ENCODE measurements at regions not wholly inside any gene's neighbourhood (a gene's known extent, or its start where the extent isn't known, plus 50 kb on each side); places are given as distances from the start of the nearest gene placed in this dataset.

DNA sequence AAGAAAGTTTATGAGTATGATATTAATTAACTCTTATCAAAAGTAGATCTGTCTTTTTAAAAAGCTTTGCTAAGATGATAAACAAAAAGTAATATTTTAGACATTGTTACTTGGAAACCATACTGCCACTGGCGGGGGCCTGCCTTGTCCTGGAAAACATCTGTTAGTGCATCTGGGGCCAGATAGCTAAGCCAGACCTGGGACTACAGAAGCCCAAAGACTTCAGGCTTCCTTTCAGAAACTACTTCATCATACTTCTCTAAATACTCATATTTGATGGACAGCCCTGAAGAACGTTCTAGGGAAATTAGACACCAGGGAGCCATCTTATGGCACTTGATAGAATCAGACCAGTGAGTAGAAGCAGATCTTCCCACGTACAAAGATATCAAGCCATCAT, 795.4 kb upstream of the SEMA6D start:
- BruUV-seq (replicated peaks): no TSS peak
- no peak for ATAC-seq
- intact Hi-C loops (cut with micrococcal nuclease; ENCODE audit: unreplicated experiment): no loop called here
- no peak overlapping the region for H3K9ac ChIP-seq (ENCODE audit: control insufficient read depth, insufficient read depth, low read length)
- H2AFZ ChIP-seq (ENCODE audit: control insufficient read depth, low read depth, low read length): no peak overlapping the region
- no peak overlapping the region for H3K27ac ChIP-seq (ENCODE audit: control insufficient read depth, insufficient read depth)
- no peaks in the 10 kb centered on the region for H3K36me3 ChIP-seq (ENCODE audit: control insufficient read depth in 2 of 2, insufficient read depth in 2 of 2, low read length in 1 of 2)
- RAD21 ChIA-PET (ENCODE audit: unreplicated experiment): no interaction called here
- POLR2A ChIA-PET: no interaction called here
- FAIRE-seq: no peak
- TF ChIP-seq, protein P1, sequence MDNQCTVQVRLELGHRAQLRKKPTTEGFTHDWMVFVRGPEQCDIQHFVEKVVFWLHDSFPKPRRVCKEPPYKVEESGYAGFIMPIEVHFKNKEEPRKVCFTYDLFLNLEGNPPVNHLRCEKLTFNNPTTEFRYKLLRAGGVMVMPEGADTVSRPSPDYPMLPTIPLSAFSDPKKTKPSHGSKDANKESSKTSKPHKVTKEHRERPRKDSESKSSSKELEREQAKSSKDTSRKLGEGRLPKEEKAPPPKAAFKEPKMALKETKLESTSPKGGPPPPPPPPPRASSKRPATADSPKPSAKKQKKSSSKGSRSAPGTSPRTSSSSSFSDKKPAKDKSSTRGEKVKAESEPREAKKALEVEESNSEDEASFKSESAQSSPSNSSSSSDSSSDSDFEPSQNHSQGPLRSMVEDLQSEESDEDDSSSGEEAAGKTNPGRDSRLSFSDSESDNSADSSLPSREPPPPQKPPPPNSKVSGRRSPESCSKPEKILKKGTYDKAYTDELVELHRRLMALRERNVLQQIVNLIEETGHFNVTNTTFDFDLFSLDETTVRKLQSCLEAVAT (IDR thresholded peaks at IDR 0.05): no peak
- TF ChIP-seq, protein P2, sequence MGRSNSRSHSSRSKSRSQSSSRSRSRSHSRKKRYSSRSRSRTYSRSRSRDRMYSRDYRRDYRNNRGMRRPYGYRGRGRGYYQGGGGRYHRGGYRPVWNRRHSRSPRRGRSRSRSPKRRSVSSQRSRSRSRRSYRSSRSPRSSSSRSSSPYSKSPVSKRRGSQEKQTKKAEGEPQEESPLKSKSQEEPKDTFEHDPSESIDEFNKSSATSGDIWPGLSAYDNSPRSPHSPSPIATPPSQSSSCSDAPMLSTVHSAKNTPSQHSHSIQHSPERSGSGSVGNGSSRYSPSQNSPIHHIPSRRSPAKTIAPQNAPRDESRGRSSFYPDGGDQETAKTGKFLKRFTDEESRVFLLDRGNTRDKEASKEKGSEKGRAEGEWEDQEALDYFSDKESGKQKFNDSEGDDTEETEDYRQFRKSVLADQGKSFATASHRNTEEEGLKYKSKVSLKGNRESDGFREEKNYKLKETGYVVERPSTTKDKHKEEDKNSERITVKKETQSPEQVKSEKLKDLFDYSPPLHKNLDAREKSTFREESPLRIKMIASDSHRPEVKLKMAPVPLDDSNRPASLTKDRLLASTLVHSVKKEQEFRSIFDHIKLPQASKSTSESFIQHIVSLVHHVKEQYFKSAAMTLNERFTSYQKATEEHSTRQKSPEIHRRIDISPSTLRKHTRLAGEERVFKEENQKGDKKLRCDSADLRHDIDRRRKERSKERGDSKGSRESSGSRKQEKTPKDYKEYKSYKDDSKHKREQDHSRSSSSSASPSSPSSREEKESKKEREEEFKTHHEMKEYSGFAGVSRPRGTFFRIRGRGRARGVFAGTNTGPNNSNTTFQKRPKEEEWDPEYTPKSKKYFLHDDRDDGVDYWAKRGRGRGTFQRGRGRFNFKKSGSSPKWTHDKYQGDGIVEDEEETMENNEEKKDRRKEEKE (IDR thresholded peaks at IDR 0.05): no peak
- TF ChIP-seq HDGF (IDR thresholded peaks at IDR 0.05) (no peak), SPI1 (IDR thresholded peaks at IDR 0.05; ENCODE audit: borderline replicate concordance, insufficient read depth, low read depth, low read length) (no peak), NFYB (IDR thresholded peaks at IDR 0.05; ENCODE audit: insufficient read depth, low read depth, low read length) (no peak), WRNIP1 (IDR thresholded peaks at IDR 0.05; ENCODE audit: borderline replicate concordance, low read depth, low read length) (no peak)
- TF ChIP-seq, protein P3, sequence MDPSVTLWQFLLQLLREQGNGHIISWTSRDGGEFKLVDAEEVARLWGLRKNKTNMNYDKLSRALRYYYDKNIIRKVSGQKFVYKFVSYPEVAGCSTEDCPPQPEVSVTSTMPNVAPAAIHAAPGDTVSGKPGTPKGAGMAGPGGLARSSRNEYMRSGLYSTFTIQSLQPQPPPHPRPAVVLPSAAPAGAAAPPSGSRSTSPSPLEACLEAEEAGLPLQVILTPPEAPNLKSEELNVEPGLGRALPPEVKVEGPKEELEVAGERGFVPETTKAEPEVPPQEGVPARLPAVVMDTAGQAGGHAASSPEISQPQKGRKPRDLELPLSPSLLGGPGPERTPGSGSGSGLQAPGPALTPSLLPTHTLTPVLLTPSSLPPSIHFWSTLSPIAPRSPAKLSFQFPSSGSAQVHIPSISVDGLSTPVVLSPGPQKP (IDR thresholded peaks at IDR 0.05; ENCODE audit: low read depth, low read length): no peak
- TF ChIP-seq, protein P4, sequence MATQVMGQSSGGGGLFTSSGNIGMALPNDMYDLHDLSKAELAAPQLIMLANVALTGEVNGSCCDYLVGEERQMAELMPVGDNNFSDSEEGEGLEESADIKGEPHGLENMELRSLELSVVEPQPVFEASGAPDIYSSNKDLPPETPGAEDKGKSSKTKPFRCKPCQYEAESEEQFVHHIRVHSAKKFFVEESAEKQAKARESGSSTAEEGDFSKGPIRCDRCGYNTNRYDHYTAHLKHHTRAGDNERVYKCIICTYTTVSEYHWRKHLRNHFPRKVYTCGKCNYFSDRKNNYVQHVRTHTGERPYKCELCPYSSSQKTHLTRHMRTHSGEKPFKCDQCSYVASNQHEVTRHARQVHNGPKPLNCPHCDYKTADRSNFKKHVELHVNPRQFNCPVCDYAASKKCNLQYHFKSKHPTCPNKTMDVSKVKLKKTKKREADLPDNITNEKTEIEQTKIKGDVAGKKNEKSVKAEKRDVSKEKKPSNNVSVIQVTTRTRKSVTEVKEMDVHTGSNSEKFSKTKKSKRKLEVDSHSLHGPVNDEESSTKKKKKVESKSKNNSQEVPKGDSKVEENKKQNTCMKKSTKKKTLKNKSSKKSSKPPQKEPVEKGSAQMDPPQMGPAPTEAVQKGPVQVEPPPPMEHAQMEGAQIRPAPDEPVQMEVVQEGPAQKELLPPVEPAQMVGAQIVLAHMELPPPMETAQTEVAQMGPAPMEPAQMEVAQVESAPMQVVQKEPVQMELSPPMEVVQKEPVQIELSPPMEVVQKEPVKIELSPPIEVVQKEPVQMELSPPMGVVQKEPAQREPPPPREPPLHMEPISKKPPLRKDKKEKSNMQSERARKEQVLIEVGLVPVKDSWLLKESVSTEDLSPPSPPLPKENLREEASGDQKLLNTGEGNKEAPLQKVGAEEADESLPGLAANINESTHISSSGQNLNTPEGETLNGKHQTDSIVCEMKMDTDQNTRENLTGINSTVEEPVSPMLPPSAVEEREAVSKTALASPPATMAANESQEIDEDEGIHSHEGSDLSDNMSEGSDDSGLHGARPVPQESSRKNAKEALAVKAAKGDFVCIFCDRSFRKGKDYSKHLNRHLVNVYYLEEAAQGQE (IDR thresholded peaks at IDR 0.05; ENCODE audit: low read depth, low read length): no peak
- TF ChIP-seq, protein P5, sequence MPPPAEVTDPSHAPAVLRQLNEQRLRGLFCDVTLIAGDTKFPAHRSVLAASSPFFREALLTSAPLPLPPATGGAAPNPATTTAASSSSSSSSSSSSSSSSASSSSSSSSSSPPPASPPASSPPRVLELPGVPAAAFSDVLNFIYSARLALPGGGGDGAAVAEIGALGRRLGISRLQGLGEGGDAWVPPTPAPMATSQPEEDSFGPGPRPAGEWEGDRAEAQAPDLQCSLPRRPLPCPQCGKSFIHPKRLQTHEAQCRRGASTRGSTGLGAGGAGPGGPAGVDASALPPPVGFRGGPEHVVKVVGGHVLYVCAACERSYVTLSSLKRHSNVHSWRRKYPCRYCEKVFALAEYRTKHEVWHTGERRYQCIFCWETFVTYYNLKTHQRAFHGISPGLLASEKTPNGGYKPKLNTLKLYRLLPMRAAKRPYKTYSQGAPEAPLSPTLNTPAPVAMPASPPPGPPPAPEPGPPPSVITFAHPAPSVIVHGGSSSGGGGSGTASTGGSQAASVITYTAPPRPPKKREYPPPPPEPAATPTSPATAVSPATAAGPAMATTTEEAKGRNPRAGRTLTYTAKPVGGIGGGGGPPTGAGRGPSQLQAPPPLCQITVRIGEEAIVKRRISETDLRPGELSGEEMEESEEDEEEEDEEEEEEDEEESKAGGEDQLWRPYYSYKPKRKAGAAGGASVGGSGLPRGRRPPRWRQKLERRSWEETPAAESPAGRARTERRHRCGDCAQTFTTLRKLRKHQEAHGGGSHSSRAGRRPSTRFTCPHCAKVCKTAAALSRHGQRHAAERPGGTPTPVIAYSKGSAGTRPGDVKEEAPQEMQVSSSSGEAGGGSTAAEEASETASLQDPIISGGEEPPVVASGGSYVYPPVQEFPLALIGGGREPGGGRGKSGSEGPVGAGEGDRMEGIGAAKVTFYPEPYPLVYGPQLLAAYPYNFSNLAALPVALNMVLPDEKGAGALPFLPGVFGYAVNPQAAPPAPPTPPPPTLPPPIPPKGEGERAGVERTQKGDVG (CRISPR knock-in tag; IDR thresholded peaks at IDR 0.05): no peak
- no peak for DNase-seq (ENCODE audit: low read depth, low spot score)
- SMC1A ChIA-PET (ENCODE audit: uncharacterized antibody, unreplicated experiment): no interaction called here
- 22% methylated on average over 3 of the region's 3 CpGs for WGBS (ENCODE audit: insufficient coverage, insufficient replicate concordance, low lambda C conversion rate, missing lambda C conversion rate)
- no peaks in the 10 kb centered on the region for H3K9me3 ChIP-seq (replicated peaks; ENCODE audit: control insufficient read depth, insufficient read depth, low read length)
- H4K20me1 ChIP-seq (ENCODE audit: control insufficient read depth, insufficient read depth): no peaks in the 10 kb centered on the region
- H3K27me3 ChIP-seq (replicated peaks in 1 of 2; ENCODE audit: control insufficient read depth in 2 of 2, insufficient read depth in 2 of 2, low read length in 1 of 2): no peaks in the 10 kb centered on the region
- CTCF ChIA-PET: no interaction called here
- no peaks in the 10 kb centered on the region for H3K79me2 ChIP-seq (ENCODE audit: control insufficient read depth, insufficient read depth, low read length)
- in situ Hi-C loops (cut with MboI): no loop called here
- no peaks in the 10 kb centered on the region for H3K4me1 ChIP-seq (ENCODE audit: control insufficient read depth, insufficient read depth, low read length)
- H3K4me3 ChIP-seq: no peak overlapping the region
- no peak overlapping the region for H3K4me2 ChIP-seq (ENCODE audit: control insufficient read depth, insufficient read depth)

Data from GM12878 (cell line).